WTC11 (cell line): ENCODE measurements at regions not wholly inside any gene's neighbourhood (a gene's known extent, or its start where the extent isn't known, plus 50 kb on each side); places are given as distances from the start of the nearest gene placed in this dataset.

ENCODE experiments used
- ATF6 ChIP-seq: sonication (generic); formaldehyde crosslinking; IDR thresholded peaks from 2 replicates; pipeline ENCODE4 v1.8.1; 2023; ENCODE audit warnings: mild to moderate bottlenecking, missing genetic modification reagents
- CTCF ChIP-seq: fragments of 200-600 bp; IDR thresholded peaks from 2 replicates; pipeline ENCODE4 v1.8.0; 2022; ENCODE audit warnings: antibody characterized with exemption
- E2F1 ChIP-seq: sonication (generic); formaldehyde crosslinking; IDR thresholded peaks from 2 replicates; pipeline ENCODE4 v1.8.0; 2022; ENCODE audit warnings: mild to moderate bottlenecking, missing genetic modification reagents
- FOXP4 ChIP-seq: sonication (generic); formaldehyde crosslinking; IDR thresholded peaks from 2 replicates; pipeline ENCODE4 v1.8.0; 2022; ENCODE audit warnings: mild to moderate bottlenecking, missing genetic modification reagents
- MAX ChIP-seq: sonication (generic); formaldehyde crosslinking; IDR thresholded peaks from 2 replicates; pipeline ENCODE4 v1.8.0; 2022; ENCODE audit warnings: mild to moderate bottlenecking, missing genetic modification reagents
- RELA ChIP-seq: sonication (generic); formaldehyde crosslinking; IDR thresholded peaks from 2 replicates; pipeline ENCODE4 v1.8.1; 2022; ENCODE audit warnings: missing genetic modification reagents, mild to moderate bottlenecking, borderline replicate concordance
- ZNF396 ChIP-seq: fragments of 250-450 bp; sonication (Bioruptor Pico); IDR thresholded peaks from 2 replicates; pipeline ENCODE4 v1.8.0; 2021; ENCODE audit warnings: mild to moderate bottlenecking, moderate library complexity, borderline replicate concordance

- TF ChIP-seq CTCF (no peak), E2F1 (CRISPR knock-in tag) (no peak), ATF6 (CRISPR knock-in tag) (no peak), RELA (no peak), ZNF396 (CRISPR knock-in tag) (no peak), FOXP4 (no peak), MAX (CRISPR knock-in tag) (no peak)
Observed at GRCh38 chr18:60872434-60872833, 460.8 kb upstream of the CDH20 start.
